ENCODE measurements at regions not wholly inside any gene's neighbourhood (a gene's known extent, or its start where the extent isn't known, plus 50 kb on each side); places are given as distances from the start of the nearest gene placed in this dataset.
A peak's percentile ranks its signal among the peaks of the same experiment; 100 is the strongest.

DNA sequence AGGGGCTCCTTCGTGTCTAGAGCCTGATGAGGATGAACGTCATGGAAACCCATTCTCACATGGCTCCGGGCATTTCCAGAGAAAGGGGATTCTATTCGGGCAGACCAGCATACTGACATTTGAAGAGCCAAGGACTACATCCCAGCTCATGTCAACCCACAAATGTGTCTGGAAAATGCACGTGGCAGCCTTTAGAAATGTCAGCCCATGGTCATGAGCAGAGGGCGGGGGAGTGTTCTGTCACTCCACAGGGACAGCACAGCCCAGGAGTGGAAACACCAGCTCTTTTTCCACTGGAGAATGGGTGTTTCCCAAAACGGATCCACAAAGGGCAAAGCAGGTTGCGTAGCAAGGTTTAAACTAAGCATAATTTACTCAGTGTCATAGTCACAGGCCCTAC lies 207.0 kb downstream of the BCOR start:
- peaks cover 24% of the 10 kb centered on the region for H3K4me1 Mint-ChIP-seq
- peaks cover 35% of the 10 kb centered on the region for H3K9me3 Mint-ChIP-seq
- H3K4me3 Mint-ChIP-seq: no peak overlapping the region
- no peaks in the 10 kb centered on the region for H3K36me3 Mint-ChIP-seq (ENCODE audit: low read depth)
- H3K27ac Mint-ChIP-seq: no peak overlapping the region
- TF ChIP-seq, protein P1, sequence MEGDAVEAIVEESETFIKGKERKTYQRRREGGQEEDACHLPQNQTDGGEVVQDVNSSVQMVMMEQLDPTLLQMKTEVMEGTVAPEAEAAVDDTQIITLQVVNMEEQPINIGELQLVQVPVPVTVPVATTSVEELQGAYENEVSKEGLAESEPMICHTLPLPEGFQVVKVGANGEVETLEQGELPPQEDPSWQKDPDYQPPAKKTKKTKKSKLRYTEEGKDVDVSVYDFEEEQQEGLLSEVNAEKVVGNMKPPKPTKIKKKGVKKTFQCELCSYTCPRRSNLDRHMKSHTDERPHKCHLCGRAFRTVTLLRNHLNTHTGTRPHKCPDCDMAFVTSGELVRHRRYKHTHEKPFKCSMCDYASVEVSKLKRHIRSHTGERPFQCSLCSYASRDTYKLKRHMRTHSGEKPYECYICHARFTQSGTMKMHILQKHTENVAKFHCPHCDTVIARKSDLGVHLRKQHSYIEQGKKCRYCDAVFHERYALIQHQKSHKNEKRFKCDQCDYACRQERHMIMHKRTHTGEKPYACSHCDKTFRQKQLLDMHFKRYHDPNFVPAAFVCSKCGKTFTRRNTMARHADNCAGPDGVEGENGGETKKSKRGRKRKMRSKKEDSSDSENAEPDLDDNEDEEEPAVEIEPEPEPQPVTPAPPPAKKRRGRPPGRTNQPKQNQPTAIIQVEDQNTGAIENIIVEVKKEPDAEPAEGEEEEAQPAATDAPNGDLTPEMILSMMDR (IDR thresholded peaks at IDR 0.05): no peak
- DNase-seq: no peak
- peaks cover 41% of the 10 kb centered on the region for H3K27me3 Mint-ChIP-seq (ENCODE audit: low read depth, poor library complexity)

DNA sequence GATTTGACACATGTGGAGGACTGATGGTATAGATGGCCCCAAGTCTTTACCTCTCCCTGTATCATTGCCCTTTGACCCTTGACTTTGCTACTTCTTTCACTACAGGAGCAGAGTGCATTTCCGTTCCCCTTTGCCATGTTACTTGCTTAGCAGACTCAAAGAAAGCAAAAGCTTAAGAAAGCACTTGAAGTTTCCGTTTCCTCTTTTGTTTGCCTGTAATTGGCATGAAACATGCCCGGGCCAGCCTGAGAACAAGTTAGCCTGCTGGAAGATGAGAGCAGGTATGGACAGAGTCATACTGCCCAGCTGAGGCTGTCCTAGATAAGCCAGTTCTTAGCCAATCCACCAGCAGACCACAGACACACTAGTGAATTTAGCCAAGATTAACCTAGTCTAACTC lies 206.0 kb downstream of the BCOR start:
- DNase-seq: no peak
- no peak overlapping the region for H3K27ac Mint-ChIP-seq
- H3K36me3 Mint-ChIP-seq (ENCODE audit: low read depth): no peaks in the 10 kb centered on the region
- peaks cover 32% of the 10 kb centered on the region for H3K9me3 Mint-ChIP-seq
- peaks cover 38% of the 10 kb centered on the region for H3K27me3 Mint-ChIP-seq (ENCODE audit: low read depth, poor library complexity)
- TF ChIP-seq, protein P1 (IDR thresholded peaks at IDR 0.05): no peak
- no peak overlapping the region for H3K4me3 Mint-ChIP-seq
- peaks cover 31% of the 10 kb centered on the region for H3K4me1 Mint-ChIP-seq

DNA sequence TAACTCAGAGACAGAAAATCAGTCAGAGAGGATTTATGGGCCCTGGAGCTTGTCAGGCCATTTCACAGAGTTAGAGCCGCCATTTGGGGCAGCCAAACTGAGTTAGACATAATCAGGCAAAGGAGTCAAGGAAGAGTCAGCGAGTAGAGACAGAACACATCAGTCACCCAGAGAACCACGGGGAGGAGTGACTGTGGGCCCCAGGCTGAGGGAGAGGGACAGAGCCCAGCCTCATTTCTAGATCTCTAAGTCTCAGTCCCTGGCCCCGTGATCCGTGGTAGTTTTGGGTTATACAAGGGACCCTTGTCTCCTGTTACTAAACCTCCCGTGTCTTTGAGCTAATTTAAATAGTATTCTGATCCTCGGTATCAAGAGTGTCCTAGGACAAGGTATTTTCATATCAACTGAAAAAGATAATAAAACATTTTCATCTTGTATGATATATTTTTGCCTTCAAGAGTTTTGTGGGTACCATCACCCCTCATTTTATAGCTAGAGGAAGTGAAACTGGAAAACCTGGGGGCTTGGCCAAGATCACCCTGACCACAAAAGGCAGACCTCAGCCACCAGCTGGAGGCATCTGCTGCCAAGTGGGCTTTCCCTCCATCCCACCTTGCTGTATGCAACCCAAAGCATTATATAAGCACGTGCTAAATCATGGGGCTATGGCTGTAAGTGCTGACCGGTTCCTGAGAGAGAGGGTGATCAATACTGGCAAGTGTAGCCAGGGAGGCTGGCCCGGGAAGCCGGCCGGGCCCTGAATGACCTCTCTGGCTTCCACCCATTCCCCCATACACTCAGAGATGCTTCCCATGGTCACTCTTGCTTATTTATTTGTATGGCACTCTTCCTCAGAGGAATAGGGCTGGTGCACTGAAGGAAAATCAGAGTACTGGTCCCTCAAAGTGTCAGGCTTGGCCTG lies 204.1 kb downstream of the BCOR start:
- Mint-ChIP-seq H3K36me3 (ENCODE audit: low read depth) (no peaks in the 10 kb centered on the region), H3K4me3 (no peak overlapping the region), H3K4me1 (peaks cover 48% of the 10 kb centered on the region), H3K27ac (no peak overlapping the region), H3K9me3 (peaks cover 28% of the 10 kb centered on the region), H3K27me3 (ENCODE audit: low read depth, poor library complexity) (peaks cover 33% of the 10 kb centered on the region)
- DNase-seq: no peak
- TF ChIP-seq, protein P1 (IDR thresholded peaks at IDR 0.05): no peak

DNA sequence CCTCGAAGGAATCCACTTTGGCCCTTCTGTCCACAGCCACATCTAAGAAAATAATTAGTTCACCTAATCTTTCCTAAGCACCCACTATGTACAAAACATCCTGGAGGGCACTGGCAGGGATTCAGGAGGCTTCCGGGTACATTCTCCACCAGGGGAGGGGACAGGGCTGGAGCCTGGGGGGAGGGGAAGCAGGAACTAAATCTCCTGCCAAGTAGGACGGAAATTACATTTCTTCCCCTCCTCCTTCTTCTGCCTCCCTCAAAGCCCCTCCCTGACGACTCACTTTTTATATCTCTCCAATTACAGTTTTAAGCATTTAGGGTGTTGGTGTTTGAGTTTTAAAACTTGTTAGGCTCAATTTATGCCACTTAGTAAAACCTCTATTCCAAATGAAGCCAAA lies 203.1 kb downstream of the BCOR start:
- Mint-ChIP-seq H3K4me1 (peaks cover 51% of the 10 kb centered on the region), H3K4me3 (peak overlapping the region; percentile 45), H3K36me3 (ENCODE audit: low read depth) (no peaks in the 10 kb centered on the region), H3K27ac (no peak overlapping the region), H3K27me3 (ENCODE audit: low read depth, poor library complexity) (peaks cover 24% of the 10 kb centered on the region), H3K9me3 (peaks cover 28% of the 10 kb centered on the region)
- TF ChIP-seq, protein P1 (IDR thresholded peaks at IDR 0.05): no peak
- no peak for DNase-seq

DNA sequence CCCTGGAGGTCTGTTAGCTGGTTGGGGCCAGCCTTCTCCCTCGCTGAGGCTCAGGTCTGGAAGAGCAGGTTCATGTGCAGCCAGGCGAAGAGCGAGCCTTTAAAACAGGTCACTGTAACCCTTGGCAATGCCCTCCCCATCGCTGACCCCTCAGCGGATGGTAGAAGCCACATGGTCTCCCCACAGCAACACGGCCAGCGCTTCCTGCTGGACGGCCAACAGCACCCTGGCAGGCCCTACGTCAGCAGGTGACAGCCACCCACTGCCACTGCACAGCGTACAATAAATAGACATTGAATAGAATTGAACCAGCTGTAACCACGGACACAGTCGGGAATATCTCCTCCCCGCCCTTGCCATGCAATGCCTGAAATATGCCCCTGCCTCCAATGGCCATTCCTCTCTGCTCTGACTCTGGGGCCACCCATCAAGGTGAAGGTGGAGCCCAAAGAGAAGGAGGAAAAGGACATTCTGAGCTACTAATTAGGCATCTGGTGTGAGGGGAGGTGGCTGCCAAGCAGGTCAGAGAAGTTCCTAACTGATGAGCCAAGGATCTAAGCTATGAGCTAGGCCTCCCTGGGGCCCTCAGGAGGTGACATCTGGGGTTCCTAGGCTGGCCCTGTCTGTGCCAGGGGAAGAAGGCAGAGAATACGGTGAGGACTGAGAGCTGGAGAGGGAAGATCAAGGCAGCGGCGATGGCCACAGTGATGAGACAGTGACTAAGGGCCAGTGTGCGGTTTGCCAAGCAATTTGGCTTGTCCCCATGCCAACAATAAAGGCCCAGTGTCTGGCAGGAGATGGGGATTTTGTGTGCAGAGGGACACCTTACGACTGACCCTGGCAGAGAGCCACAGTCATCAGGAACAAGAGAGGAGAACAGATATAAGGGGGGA lies 202.3 kb downstream of the BCOR start:
- Mint-ChIP-seq H3K4me3 (no peak overlapping the region), H3K36me3 (ENCODE audit: low read depth) (no peaks in the 10 kb centered on the region), H3K27me3 (ENCODE audit: low read depth, poor library complexity) (peaks cover 27% of the 10 kb centered on the region), H3K9me3 (peaks cover 26% of the 10 kb centered on the region), H3K27ac (no peak overlapping the region), H3K4me1 (peaks cover 59% of the 10 kb centered on the region)
- TF ChIP-seq, protein P1 (IDR thresholded peaks at IDR 0.05): no peak
- no peak for DNase-seq

Data from nephron progenitor cell (in vitro differentiated cells).